ENCODE measurements at regions not wholly inside any gene's neighbourhood (a gene's known extent, or its start where the extent isn't known, plus 50 kb on each side); places are given as distances from the start of the nearest gene placed in this dataset.
A peak's percentile ranks its signal among the peaks of the same experiment; 100 is the strongest.
"Not testable (repeated sequence)": the region's sequence is repeated elsewhere in the genome, so short reads cannot be mapped to it uniquely, and the experiment has no call there.

DNA sequence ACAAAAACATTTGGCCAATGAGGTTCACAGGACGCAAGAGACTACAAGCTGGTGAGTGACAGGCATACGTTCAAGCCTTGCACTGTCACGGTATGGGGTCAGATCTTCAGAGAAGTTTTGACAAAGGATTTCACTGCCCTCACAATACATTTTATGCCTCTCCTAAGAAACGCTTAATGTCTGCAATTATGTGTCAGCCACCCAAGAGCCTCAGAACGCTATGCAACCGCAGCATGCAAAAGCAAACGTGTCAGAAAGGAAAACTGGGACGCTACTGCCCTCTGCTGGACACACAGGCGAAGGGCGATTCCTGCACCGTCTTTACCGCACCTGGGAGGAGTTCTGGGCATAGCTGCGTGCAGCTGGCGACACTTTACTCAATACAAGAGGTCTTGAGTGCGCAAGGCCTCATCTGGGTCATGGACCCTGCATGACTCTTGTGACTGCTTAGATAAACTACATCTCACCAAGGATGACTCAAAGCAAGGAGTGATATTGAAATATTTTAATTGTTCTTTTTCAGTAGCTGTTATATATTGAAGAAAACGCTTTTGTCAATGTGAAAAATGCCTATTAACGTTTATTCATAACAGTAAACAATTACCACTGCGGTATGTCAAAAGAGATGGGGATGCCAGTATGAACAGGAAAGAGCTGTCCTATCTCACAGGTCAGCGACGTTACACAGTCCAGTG lies 147.6 kb upstream of the FRG1 start:
- Histone ChIP-seq H3K4me3 (no peak overlapping the region), H3K27ac (no peak overlapping the region), H3K9me3 (replicated peaks) (peaks cover 8% of the 10 kb centered on the region), H3K36me3 (no peaks in the 10 kb centered on the region), H3K4me1 (replicated peaks) (no peaks in the 10 kb centered on the region), H3K27me3 (replicated peaks) (no peaks in the 10 kb centered on the region)
- DNase-seq (ENCODE audit: low read depth in 1 of 2, low spot score in 2 of 2) = peak in 1 of 2 experiments; percentile 20

DNA sequence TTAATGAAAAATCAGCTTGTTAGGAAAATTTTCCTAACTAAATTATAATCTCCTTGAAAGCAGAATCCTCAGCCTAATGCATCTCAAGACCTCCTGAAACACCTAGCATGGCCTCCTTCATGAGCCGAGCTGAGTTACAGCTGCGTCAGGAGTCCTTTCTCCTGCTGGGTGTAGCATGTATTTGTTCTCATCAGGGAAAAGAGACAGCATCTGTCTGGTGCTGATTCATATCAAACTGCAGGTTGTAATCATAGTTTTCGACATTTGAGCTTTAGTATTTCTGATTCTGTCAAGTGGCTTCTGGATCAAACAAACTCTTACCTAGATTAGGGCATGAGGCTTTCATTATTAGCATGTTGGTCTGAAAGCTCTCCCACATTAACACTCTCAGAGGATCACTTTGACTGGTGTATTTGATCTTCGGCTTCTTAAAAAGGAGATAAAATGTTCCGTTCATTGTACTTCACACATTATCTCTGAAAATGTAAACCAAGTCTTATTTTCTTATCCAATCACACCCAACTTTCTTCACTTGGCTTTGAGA lies 140.1 kb upstream of the FRG1 start:
- H3K4me3 ChIP-seq = no peak overlapping the region
- DNase-seq (ENCODE audit: low read depth in 1 of 2, low spot score in 2 of 2) = no peak
- no peaks in the 10 kb centered on the region for H3K4me1 ChIP-seq (replicated peaks)
- H3K36me3 ChIP-seq = no peaks in the 10 kb centered on the region
- H3K27me3 ChIP-seq (replicated peaks) = no peaks in the 10 kb centered on the region
- H3K27ac ChIP-seq = no peak overlapping the region
- H3K9me3 ChIP-seq (replicated peaks) = peaks cover 4% of the 10 kb centered on the region; the same call in 1 of the 2 replicates

DNA sequence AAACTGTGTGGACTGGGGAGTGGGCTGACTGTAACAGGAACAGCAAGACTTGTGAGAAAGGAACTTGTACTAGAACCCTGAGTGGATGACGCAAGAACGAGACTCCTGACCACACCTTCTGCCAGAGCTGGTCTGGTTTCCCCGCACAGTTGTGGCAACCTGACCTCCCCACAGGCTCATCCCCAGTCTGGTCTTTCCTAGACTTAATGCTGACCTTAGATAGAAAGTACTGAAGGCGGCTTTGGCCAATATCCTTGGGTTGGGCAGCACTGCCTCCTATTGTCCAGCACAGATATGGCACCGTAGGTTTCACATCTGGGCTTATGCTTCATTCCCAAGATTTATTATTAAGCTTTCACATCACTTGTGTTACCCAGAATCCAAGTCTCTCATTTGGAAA lies 137.8 kb upstream of the FRG1 start:
- peaks cover 4% of the 10 kb centered on the region; the same call in 1 of the 2 replicates for H3K9me3 ChIP-seq (replicated peaks)
- no peaks in the 10 kb centered on the region for H3K27me3 ChIP-seq (replicated peaks)
- H3K36me3 ChIP-seq = no peaks in the 10 kb centered on the region
- DNase-seq (ENCODE audit: low read depth in 1 of 2, low spot score in 2 of 2) = no peak
- no peak overlapping the region for H3K4me3 ChIP-seq
- H3K4me1 ChIP-seq (replicated peaks) = no peaks in the 10 kb centered on the region
- no peak overlapping the region for H3K27ac ChIP-seq

DNA sequence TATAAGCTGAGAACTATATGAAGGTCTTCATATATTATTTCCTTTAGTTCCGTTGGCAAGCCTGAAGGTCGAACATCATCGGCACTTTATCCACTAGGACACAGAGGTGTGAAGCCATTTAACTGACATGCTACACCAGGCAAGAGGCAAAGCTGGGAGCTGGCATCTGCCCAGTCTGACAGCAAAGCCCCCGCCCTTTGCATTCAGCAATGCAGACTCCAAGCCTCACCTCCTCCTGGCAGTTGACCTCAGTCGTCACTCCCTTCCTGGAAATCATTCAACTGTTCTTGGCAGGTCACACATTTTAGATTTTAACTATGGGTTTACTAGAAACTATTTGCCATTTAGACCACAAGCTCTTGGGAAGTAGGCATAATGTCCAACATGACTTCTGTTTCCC lies 135.8 kb upstream of the FRG1 start:
- H3K36me3 ChIP-seq = no peaks in the 10 kb centered on the region
- H3K27ac ChIP-seq = no peak overlapping the region
- peaks cover 4% of the 10 kb centered on the region; the same call in 1 of the 2 replicates for H3K9me3 ChIP-seq (replicated peaks)
- H3K4me3 ChIP-seq = no peak overlapping the region
- H3K4me1 ChIP-seq (replicated peaks) = no peaks in the 10 kb centered on the region
- no peak for DNase-seq (ENCODE audit: low read depth in 1 of 2, low spot score in 2 of 2)
- no peaks in the 10 kb centered on the region for H3K27me3 ChIP-seq (replicated peaks)

DNA sequence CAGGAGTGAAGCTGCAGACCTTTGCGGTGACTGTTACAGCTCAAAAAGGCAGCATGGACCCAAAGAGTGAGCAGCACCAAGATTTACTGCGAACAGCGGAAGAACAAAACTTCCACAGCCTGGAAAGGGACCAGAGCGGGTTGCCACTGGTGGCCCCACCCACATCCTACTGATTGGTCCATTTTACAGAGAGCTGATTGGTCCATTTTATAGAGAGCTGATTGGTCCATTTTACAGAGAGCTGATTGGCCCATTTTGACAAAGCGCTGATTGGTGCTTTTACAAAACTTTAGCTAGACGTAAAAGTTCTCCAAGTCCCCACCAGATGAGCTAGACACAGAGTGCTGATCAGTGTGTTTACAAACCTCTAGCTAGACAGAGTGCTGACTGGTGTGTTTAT lies 134.2 kb upstream of the FRG1 start:
- no peak for DNase-seq (ENCODE audit: low read depth in 1 of 2, low spot score in 2 of 2)

DNA sequence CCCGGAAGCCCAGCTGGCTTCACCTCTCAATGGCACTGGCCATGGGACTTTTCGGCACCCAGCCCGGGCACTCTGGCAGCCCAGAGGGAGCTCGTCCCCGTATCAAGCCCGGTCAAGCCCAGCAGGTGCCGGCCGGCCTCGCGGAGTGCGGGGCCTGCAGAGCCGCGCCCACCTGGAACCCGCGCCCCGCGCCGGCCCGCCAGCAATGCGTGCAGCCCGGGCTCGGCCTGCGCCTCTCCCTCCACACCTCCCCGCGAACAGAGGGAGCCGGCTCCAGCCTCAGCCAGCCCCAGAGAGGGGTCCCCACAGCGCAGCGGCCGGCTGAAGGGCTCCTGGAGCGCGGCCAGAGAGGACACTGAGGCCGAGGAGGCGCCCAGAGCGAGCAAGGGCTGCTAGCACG lies 133.6 kb upstream of the FRG1 start:
- no peak for DNase-seq (ENCODE audit: low read depth in 1 of 2, low spot score in 2 of 2)
- Histone ChIP-seq H3K36me3 (no peaks in the 10 kb centered on the region), H3K27ac (no peak overlapping the region), H3K27me3 (replicated peaks) (no peaks in the 10 kb centered on the region), H3K9me3 (replicated peaks) (peaks cover 4% of the 10 kb centered on the region; the same call in 1 of the 2 replicates), H3K4me1 (replicated peaks) (no peaks in the 10 kb centered on the region), H3K4me3 (no peak overlapping the region)

More for the DNA sequence above, 134.2 kb upstream of the FRG1 start:
- Histone ChIP-seq H3K27ac (no peak overlapping the region), H3K27me3 (replicated peaks) (no peaks in the 10 kb centered on the region), H3K9me3 (replicated peaks) (peaks cover 4% of the 10 kb centered on the region; the same call in 1 of the 2 replicates), H3K4me1 (replicated peaks) (no peaks in the 10 kb centered on the region), H3K4me3 (no peak overlapping the region), H3K36me3 (no peaks in the 10 kb centered on the region)

DNA sequence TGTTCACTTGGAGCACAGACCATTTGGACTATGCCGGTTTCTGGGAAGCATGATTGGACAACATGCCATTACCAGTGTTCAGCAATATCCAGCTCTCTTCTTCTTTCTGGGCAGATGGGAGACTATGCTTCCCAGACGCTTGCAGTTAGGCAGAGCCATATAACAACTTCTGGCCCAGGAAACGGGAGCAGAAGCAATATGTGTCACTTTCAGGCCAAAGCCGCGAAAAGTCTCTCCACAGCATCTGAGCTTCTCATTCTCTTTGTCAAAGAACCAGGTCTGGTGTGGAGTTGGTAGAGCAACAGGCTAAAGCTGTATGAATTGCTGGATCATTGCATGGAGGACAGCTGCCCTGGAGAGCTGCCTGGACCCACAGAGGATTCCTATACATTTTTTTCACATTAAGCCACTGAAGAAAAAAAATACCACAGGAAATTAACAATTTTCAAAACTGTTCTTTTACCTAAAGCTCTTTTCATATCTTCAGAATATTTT lies 131.4 kb upstream of the FRG1 start:
- DNase-seq (ENCODE audit: low read depth in 1 of 2, low spot score in 2 of 2) = no peak
- Histone ChIP-seq H3K9me3 (replicated peaks) (no peaks in the 10 kb centered on the region; the same call in none of the 2 replicates), H3K27ac (no peak overlapping the region), H3K4me1 (replicated peaks) (no peaks in the 10 kb centered on the region), H3K36me3 (no peaks in the 10 kb centered on the region), H3K4me3 (no peak overlapping the region), H3K27me3 (replicated peaks) (no peaks in the 10 kb centered on the region)

DNA sequence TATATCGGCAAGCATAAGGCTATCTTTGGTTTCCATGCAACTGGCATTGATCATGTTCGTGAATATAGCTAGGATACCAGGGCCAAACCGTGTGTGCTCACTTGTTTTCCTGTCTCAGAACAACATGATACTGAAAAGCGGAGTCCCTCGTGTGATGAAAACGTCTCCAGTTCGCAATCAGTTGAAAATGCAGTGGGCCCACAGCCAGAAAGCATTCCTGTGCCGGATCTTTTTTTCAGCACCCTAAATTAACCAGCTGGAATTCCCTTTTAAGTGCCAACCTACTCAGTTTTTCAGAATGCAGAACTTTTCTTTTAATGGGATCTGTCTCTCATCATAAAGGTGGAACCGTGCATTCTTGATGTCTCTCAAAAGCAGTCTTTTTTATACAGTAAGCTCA lies 130.8 kb upstream of the FRG1 start:
- H3K9me3 ChIP-seq (replicated peaks) = no peaks in the 10 kb centered on the region; the same call in none of the 2 replicates
- no peaks in the 10 kb centered on the region for H3K27me3 ChIP-seq (replicated peaks)
- H3K4me1 ChIP-seq (replicated peaks) = no peaks in the 10 kb centered on the region
- no peak overlapping the region for H3K27ac ChIP-seq
- H3K36me3 ChIP-seq = no peaks in the 10 kb centered on the region
- no peak overlapping the region for H3K4me3 ChIP-seq
- no peak for DNase-seq (ENCODE audit: low read depth in 1 of 2, low spot score in 2 of 2)

DNA sequence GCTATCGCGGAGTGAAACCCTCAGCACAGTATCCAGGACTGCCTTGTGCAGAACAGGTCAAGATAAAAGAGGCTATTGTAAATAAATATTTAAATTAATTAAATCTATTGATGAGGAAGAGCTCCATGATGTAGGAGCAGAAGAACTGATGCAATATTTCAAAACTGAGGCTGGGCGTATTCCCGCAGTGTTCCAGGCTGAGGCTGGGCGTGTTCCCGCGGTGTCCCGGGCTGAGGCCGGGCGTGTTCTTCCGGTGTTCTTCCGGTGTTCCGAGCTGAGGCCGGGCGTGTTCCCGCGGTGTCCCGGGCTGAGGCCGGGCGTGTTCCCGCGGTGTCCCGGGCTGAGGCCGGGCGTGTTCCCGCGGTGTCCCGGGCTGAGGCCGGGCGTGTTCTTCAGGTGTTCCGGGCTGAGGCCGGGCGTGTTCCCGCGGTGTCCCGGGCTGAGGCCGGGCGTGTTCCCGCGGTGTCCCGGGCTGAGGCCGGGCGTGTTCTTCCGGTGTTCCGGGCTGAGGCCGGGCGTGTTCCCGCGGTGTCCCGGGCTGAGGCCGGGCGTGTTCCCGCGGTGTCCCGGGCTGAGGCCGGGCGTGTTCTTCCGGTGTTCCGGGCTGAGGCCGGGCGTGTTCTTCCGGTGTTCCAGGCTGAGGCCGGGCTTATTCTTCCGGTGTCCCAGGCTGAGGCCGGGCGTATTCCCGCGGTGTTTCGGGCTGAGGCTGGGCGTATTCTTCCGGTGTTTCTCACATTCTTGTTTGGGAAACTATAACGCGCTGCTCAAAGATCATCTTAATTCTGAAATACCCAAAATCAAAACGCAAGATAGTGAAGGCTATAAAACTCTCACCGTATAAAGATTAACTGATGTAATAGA lies 130.1 kb upstream of the FRG1 start:
- H3K4me1 ChIP-seq (replicated peaks); H3K9me3 ChIP-seq (replicated peaks); H3K27me3 ChIP-seq (replicated peaks); H3K27ac ChIP-seq; H3K36me3 ChIP-seq; H3K4me3 ChIP-seq; DNase-seq (ENCODE audit: low read depth in 1 of 2, low spot score in 2 of 2): not testable (repeated sequence)

DNA sequence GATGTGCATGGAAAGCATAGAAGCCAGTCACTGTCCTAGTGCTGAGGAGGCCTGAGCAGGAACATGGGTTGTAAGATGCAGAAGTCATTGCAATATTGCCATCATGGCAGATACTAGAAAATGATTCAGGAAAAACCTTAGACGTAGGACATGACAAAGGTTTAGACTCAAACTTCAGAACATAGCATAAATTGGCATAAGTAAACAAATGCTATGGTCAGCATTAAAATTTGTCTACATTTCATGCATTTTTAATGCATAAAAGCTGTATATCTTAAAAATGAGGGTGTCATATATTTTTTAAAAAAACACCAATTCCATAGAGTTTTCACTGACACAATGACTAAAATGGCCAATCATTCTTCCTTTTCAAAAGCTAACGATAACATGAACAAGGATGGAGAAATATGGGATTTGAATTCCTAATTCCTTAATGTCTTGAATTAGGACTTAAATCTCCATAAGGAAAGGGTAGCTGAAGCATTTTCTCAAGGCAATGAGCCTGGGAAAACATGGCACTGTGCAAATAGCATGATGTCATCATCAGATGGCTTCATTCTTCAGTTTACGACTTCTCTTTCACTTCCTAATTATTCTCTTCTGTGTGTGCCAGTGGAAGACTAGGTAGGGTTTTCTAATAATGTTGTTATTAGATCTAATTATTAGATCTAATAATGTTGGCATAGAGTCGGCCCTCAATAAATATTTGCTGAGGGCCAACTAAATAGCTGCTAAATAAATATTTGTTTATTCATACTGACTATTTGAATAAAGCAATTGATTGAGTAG lies 125.1 kb upstream of the FRG1 start:
- Histone ChIP-seq H3K4me3 (no peak overlapping the region), H3K9me3 (replicated peaks) (peaks cover 3% of the 10 kb centered on the region), H3K27me3 (replicated peaks) (no peaks in the 10 kb centered on the region), H3K27ac (no peak overlapping the region), H3K4me1 (replicated peaks) (no peaks in the 10 kb centered on the region), H3K36me3 (no peaks in the 10 kb centered on the region)
- no peak for DNase-seq (ENCODE audit: low read depth in 1 of 2, low spot score in 2 of 2)

DNA sequence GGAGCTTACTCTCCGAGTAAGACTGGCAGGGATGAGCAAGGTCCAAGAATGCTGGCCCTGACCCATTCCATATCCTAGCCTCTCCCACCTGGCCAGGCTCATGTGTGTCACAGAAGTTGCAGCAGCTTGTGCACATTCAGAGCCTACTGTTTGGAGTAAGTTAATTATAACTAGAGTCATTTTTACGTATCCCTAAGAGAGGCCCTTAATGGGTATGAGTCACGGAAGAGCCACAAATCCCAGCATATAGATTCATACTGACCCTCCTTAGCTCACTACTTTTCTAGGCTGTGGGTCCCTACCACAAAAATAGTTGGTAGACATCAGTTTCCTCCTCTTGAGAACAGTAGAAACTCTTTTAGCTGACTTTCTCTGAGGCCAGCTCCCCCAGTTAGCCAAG lies 118.3 kb upstream of the FRG1 start:
- H3K4me1 ChIP-seq (replicated peaks) = no peaks in the 10 kb centered on the region
- H3K36me3 ChIP-seq = no peaks in the 10 kb centered on the region
- no peak overlapping the region for H3K27ac ChIP-seq
- H3K4me3 ChIP-seq = no peak overlapping the region
- no peak for DNase-seq (ENCODE audit: low read depth in 1 of 2, low spot score in 2 of 2)
- no peaks in the 10 kb centered on the region for H3K27me3 ChIP-seq (replicated peaks)
- peaks cover 15% of the 10 kb centered on the region; the same call in 1 of the 2 replicates for H3K9me3 ChIP-seq (replicated peaks)

DNA sequence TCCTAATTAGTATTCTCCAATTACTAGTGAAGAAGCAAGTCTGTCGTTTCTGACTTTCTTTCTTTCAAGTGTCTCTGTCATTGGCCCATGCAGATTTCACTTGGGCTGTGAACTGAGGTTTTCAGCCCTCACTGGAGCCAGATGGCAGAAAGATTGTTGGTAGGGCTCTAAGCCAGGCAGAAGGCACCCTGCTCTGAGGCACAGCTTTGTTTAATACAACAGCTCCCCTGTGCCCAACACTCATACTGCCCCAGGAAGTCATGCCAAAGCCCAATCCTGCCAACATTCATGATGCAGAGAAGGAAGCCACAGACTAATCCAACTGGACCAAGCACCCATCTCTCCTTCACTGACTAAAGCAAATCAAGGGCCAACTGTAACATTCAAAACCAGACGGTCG lies 117.1 kb upstream of the FRG1 start:
- H3K4me3 ChIP-seq = no peak overlapping the region
- H3K4me1 ChIP-seq (replicated peaks) = no peaks in the 10 kb centered on the region
- H3K27ac ChIP-seq = no peak overlapping the region
- no peaks in the 10 kb centered on the region for H3K36me3 ChIP-seq
- H3K9me3 ChIP-seq (replicated peaks) = peaks cover 12% of the 10 kb centered on the region; the same call in 1 of the 2 replicates
- DNase-seq (ENCODE audit: low read depth in 1 of 2, low spot score in 2 of 2) = no peak
- no peaks in the 10 kb centered on the region for H3K27me3 ChIP-seq (replicated peaks)

DNA sequence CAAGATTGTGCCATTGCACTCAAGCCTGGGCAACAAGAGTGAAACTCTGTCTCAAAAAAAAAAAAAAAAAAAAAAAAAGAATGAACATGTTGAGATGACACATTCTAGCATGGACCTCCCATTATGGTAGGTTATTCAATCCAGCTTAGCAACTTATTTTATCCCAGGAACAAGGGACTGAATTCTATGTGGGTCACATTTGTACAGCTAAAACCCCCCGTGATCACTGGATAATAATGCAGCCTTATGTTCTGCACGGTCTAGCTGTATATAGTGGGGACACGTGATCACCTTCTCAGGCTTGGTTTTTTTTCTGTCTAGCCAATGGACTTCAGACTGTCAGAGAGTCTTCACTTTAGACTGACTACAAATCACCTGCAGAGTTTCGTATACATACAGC lies 115.2 kb upstream of the FRG1 start:
- no peak overlapping the region for H3K4me3 ChIP-seq
- no peaks in the 10 kb centered on the region for H3K4me1 ChIP-seq (replicated peaks)
- DNase-seq (ENCODE audit: low read depth in 1 of 2, low spot score in 2 of 2) = no peak
- no peaks in the 10 kb centered on the region for H3K27me3 ChIP-seq (replicated peaks)
- no peak overlapping the region for H3K27ac ChIP-seq
- H3K36me3 ChIP-seq = no peaks in the 10 kb centered on the region
- H3K9me3 ChIP-seq (replicated peaks) = peaks cover 12% of the 10 kb centered on the region; the same call in 1 of the 2 replicates

Measured in SJSA1 (cell line).